IMR-90 (cell line): ENCODE measurements at regions not wholly inside any gene's neighbourhood (a gene's known extent, or its start where the extent isn't known, plus 50 kb on each side); places are given as distances from the start of the nearest gene placed in this dataset.

ENCODE experiments used
- ATAC-seq: fragments of 200-7000 bp; cut with Tn5 transposase; 2 replicates; pipeline ENCODE4 v1.9.1; 2020; ENCODE audit warnings: low read depth, mild to moderate bottlenecking, moderate library complexity
- BruUV-seq: library from RNA; stranded (reverse); fragments of 400-500 nt; replicated peaks from 2 replicates; lab custom pipeline; 2021; lab: Mats Ljungman, UMichigan
- CTCF ChIA-PET: fragments of 300-600 bp; formaldehyde crosslinking; extraction: SDS; loops from one replicate; lab custom pipeline; 2021; ENCODE audit warnings: antibody characterized with exemption; lab: Yijun Ruan, JAX
- POLR2A ChIA-PET: fragments of 300-600 bp; sonication (Branson Sonifier 250); formaldehyde crosslinking; loops from one replicate; lab custom pipeline; 2022; ENCODE audit warnings: antibody characterized with exemption; ENCODE audit not compliant: unreplicated experiment; lab: Charles Lee
- DNase-seq: peaks from one replicate; pipeline ENCODE4 v3.0.0; 2013
- H2AFZ ChIP-seq: replicated peaks from 2 replicates; pipeline ENCODE3; 2013; ENCODE audit warnings: low read length, mild to moderate bottlenecking; ENCODE audit not compliant: poor library complexity
- H2AK5ac ChIP-seq: 2 replicates; pipeline ENCODE4 v1.6.1; 2013; ENCODE audit warnings: low read depth, low read length, inconsistent platforms
- H2AK9ac ChIP-seq: replicated peaks from 2 replicates; pipeline ENCODE3; 2013; ENCODE audit warnings: mild to moderate bottlenecking, low read depth, low read length, moderate library complexity; ENCODE audit not compliant: poor library complexity
- H2BK120ac ChIP-seq: 2 replicates; pipeline ENCODE4 v1.6.1; 2013; ENCODE audit warnings: low read depth, low read length, inconsistent platforms
- H2BK15ac ChIP-seq: 3 replicates; pipeline ENCODE4 v1.6.1; 2013; ENCODE audit warnings: low read depth, low read length, inconsistent platforms
- H2BK20ac ChIP-seq: 2 replicates; pipeline ENCODE4 v1.6.1; 2013; ENCODE audit warnings: low read depth, mild to moderate bottlenecking, inconsistent platforms, low read length, moderate library complexity
- H2BK5ac ChIP-seq: 2 replicates; pipeline ENCODE4 v1.6.1; 2013; ENCODE audit warnings: mild to moderate bottlenecking, low read depth, low read length, inconsistent platforms; ENCODE audit not compliant: poor library complexity, severe bottlenecking
- H3K14ac ChIP-seq: replicated peaks from 2 replicates; pipeline ENCODE4 v1.6.1; 2013; ENCODE audit warnings: low read depth, low read length, inconsistent platforms
- H3K18ac ChIP-seq: 2 replicates; pipeline ENCODE4 v1.6.1; 2013; ENCODE audit warnings: low read depth, low read length, control low read depth
- H3K23ac ChIP-seq: 2 replicates; pipeline ENCODE4 v1.6.1; 2013; ENCODE audit warnings: low read depth, low read length, inconsistent platforms
- H3K27ac ChIP-seq: 2 replicates; pipeline ENCODE4 v1.5.1; 2013; ENCODE audit warnings: mild to moderate bottlenecking, control low read depth, low read length; ENCODE audit not compliant: insufficient read depth
- H3K27me3 ChIP-seq: 2 replicates; pipeline ENCODE4 v1.6.1; 2013; ENCODE audit warnings: low read length; ENCODE audit not compliant: control insufficient read depth, insufficient read depth
- H3K36me3 ChIP-seq: 2 replicates; pipeline ENCODE4 v1.6.1; 2013; ENCODE audit warnings: low read length, mixed read lengths; ENCODE audit not compliant: control insufficient read depth, insufficient read depth
- H3K4ac ChIP-seq: 2 replicates; pipeline ENCODE4 v1.6.1; 2013; ENCODE audit warnings: low read depth, low read length, inconsistent platforms
- H3K4me1 ChIP-seq: 2 replicates; pipeline ENCODE4 v1.6.1; 2013; ENCODE audit warnings: low read length, mixed read lengths; ENCODE audit not compliant: control insufficient read depth, insufficient read depth
- H3K4me2 ChIP-seq: 2 replicates; pipeline ENCODE4 v1.6.1; 2013; ENCODE audit warnings: low read depth, mild to moderate bottlenecking, control low read depth, low read length, moderate library complexity
- H3K4me3 ChIP-seq: 2 replicates; pipeline ENCODE4 v1.5.1; 2013; ENCODE audit warnings: low read depth, mild to moderate bottlenecking, control low read depth, low read length, moderate library complexity; ENCODE audit not compliant: insufficient read depth
- H3K56ac ChIP-seq: 2 replicates; pipeline ENCODE4 v1.6.1; 2013; ENCODE audit warnings: low read length, inconsistent platforms; ENCODE audit not compliant: insufficient read depth; ENCODE audit errors: extremely low read depth
- H3K79me1 ChIP-seq, 2 experiments: 2 replicates each; pipeline ENCODE4 v1.6.1; 2013; ENCODE audit warnings: low read length in 2 of 2, inconsistent platforms in 1 of 2, low read depth in 1 of 2
- H3K9ac ChIP-seq: 2 replicates; pipeline ENCODE4 v1.6.1; 2013; ENCODE audit warnings: low read depth, low read length, control low read depth
- H3K9me1 ChIP-seq: 2 replicates; pipeline ENCODE4 v1.6.1; 2013; ENCODE audit warnings: low read length, inconsistent platforms; ENCODE audit not compliant: insufficient read depth
- H3K9me3 ChIP-seq: 2 replicates; pipeline ENCODE4 v1.6.1; 2013; ENCODE audit warnings: low read length; ENCODE audit not compliant: control insufficient read depth, insufficient read depth
- H4K20me1 ChIP-seq: 2 replicates; pipeline ENCODE4 v1.6.1; 2013; ENCODE audit warnings: low read length, inconsistent platforms; ENCODE audit not compliant: insufficient read depth
- H4K5ac ChIP-seq: 2 replicates; pipeline ENCODE4 v1.6.1; 2013; ENCODE audit warnings: mild to moderate bottlenecking, low read depth, low read length, control low read depth
- H4K8ac ChIP-seq, 2 experiments: 2 replicates each; pipeline ENCODE4 v1.6.1; 2013; ENCODE audit warnings: low read depth in 2 of 2, low read length in 2 of 2, control low read depth in 1 of 2, inconsistent platforms in 1 of 2
- H4K91ac ChIP-seq: 2 replicates; pipeline ENCODE4 v1.6.1; 2013; ENCODE audit warnings: low read depth, low read length, inconsistent platforms; ENCODE audit not compliant: insufficient read depth
- BHLHE40 ChIP-seq: fragments of 150-350 bp; IDR thresholded peaks from 2 replicates; pipeline ENCODE4 v1.6.1; 2016; ENCODE audit warnings: mild to moderate bottlenecking, low read depth, low read length
- CEBPB ChIP-seq: IDR thresholded peaks from 2 replicates; pipeline ENCODE4 v1.6.1; 2012; ENCODE audit warnings: low read depth, low read length, improper control_type of control experiment
- CHD1 ChIP-seq: IDR thresholded peaks from 2 replicates; pipeline ENCODE4 v1.6.1; 2012; ENCODE audit warnings: low read depth, low read length, improper control_type of control experiment
- FOS ChIP-seq: fragments of 150-350 bp; IDR thresholded peaks from 2 replicates; pipeline ENCODE4 v1.6.1; 2016; ENCODE audit warnings: low read depth, low read length
- MAFK ChIP-seq: IDR thresholded peaks from 2 replicates; pipeline ENCODE4 v1.6.1; 2012; ENCODE audit warnings: low read depth, low read length, improper control_type of control experiment
- MAZ ChIP-seq: IDR thresholded peaks from 2 replicates; pipeline ENCODE4 v1.6.1; 2012; ENCODE audit warnings: low read depth, mild to moderate bottlenecking, low read length, improper control_type of control experiment, moderate library complexity, borderline replicate concordance
- MXI1 ChIP-seq: IDR thresholded peaks from 2 replicates; pipeline ENCODE4 v1.6.1; 2012; ENCODE audit warnings: low read depth, mild to moderate bottlenecking, low read length, moderate library complexity, borderline replicate concordance
- NFE2L2 ChIP-seq: fragments of 150-350 bp; IDR thresholded peaks from 2 replicates; pipeline ENCODE4 v1.6.1; 2016; ENCODE audit warnings: low read depth, mild to moderate bottlenecking, low read length
- POLR2A ChIP-seq: IDR thresholded peaks from 2 replicates; pipeline ENCODE4 v1.6.1; 2012; ENCODE audit warnings: mild to moderate bottlenecking, low read depth, low read length
- RAD21 ChIP-seq: IDR thresholded peaks from 2 replicates; pipeline ENCODE4 v1.6.1; 2012; ENCODE audit warnings: low read length, improper control_type of control experiment
- RCOR1 ChIP-seq: IDR thresholded peaks from 2 replicates; pipeline ENCODE4 v1.6.1; 2012; ENCODE audit warnings: mild to moderate bottlenecking, low read length, improper control_type of control experiment; ENCODE audit not compliant: insufficient replicate concordance
- RFX5 ChIP-seq: IDR thresholded peaks from 2 replicates; pipeline ENCODE4 v1.8.0; 2012; ENCODE audit warnings: low read depth, mild to moderate bottlenecking, low read length, moderate library complexity
- SMC3 ChIP-seq: fragments of 150-350 bp; IDR thresholded peaks from 2 replicates; pipeline ENCODE4 v1.6.1; 2016; ENCODE audit warnings: low read depth, mild to moderate bottlenecking, antibody characterized with exemption, low read length, moderate library complexity
- WGBS, 2 experiments: methylation state at CpG; one replicate each; pipeline versions ENCODE4 v1.1.5 to v1.1.7; 2013; ENCODE audit warnings: missing lambda C conversion rate in 2 of 2; ENCODE audit not compliant: insufficient read length in 1 of 2; ENCODE audit errors: extremely low coverage in 2 of 2; 5-methylcytosine and 5-hydroxymethylcytosine counted together
- dilution Hi-C: fragments of 300-500 bp; cut with HindIII; formaldehyde crosslinking; loops from one replicate; pipeline ENCODE4 v1.14.3; 2018; ENCODE audit warnings: low sequenced_read_pairs; ENCODE audit not compliant: unreplicated experiment
- in situ Hi-C: fragments of 300-500 bp; cut with MboI; formaldehyde crosslinking; loops from 3 replicates; pipeline ENCODE4 v1.14.3; 2019; ENCODE audit warnings: low sequenced_read_pairs, inconsistent platforms, mixed read lengths
- intact Hi-C: fragments of 100-400 bp; cut with micrococcal nuclease; formaldehyde crosslinking; loops from 2 replicates; pipeline ENCODE4 v1.10.0; 2022
- TF ChIP-seq, protein P1 (sequence below): conservative IDR thresholded peaks from 2 replicates; pipeline ENCODE4 v1.5.1; 2012; ENCODE audit warnings: mild to moderate bottlenecking, low read depth, low read length, improper control_type of control experiment
- TF ChIP-seq, protein P2 (sequence below): fragments of 150-350 bp; IDR thresholded peaks from 2 replicates; pipeline ENCODE4 v1.6.1; 2017; ENCODE audit warnings: mild to moderate bottlenecking, antibody characterized with exemption, low read length, low read depth
- TF ChIP-seq, protein P3 (sequence below): fragments of 150-350 bp; IDR thresholded peaks from 2 replicates; pipeline ENCODE4 v1.6.1; 2016; ENCODE audit warnings: low read depth, mild to moderate bottlenecking, low read length, moderate library complexity, borderline replicate concordance

DNA sequence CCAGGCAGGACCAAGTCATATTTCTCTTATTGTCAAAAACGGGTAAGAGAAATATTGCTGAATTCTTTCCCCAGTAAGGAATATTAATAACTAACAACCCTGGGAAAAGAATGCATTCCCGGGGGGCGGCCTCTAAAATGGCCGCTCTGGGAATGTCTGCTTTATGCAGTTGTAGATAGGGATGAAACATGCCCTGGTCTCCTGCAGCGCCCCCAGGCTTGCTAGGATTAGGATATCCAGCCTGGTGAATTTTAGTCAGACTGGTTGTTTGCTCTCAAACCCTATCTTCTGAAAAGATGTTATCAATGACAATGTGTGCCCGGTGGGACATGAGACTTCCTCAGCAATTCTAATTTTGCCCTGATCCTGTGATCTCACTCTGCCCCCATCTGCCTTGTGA lies 448.1 kb downstream of the PTH2R start:
- H3K27me3 ChIP-seq, result no peaks in the 10 kb centered on the region
- no peaks in the 10 kb centered on the region for H3K9me1 ChIP-seq
- no peak overlapping the region for H4K8ac ChIP-seq
- H3K4ac ChIP-seq, result no peak overlapping the region
- H3K18ac ChIP-seq, result no peak overlapping the region
- H3K79me1 ChIP-seq, result no peaks in the 10 kb centered on the region
- BruUV-seq, result no TSS peak
- H4K5ac ChIP-seq, result no peak overlapping the region
- H4K20me1 ChIP-seq, result no peaks in the 10 kb centered on the region
- no peak overlapping the region for H3K4me2 ChIP-seq
- H2AK9ac ChIP-seq, result no peak overlapping the region
- CTCF ChIA-PET, result no interaction called here
- no peak overlapping the region for H2AK5ac ChIP-seq
- H3K23ac ChIP-seq, result no peak overlapping the region
- no peak overlapping the region for H3K14ac ChIP-seq
- H4K91ac ChIP-seq, result no peak overlapping the region
- no peak overlapping the region for H2BK5ac ChIP-seq
- TF ChIP-seq NFE2L2, result no peak
- TF ChIP-seq, protein P1, sequence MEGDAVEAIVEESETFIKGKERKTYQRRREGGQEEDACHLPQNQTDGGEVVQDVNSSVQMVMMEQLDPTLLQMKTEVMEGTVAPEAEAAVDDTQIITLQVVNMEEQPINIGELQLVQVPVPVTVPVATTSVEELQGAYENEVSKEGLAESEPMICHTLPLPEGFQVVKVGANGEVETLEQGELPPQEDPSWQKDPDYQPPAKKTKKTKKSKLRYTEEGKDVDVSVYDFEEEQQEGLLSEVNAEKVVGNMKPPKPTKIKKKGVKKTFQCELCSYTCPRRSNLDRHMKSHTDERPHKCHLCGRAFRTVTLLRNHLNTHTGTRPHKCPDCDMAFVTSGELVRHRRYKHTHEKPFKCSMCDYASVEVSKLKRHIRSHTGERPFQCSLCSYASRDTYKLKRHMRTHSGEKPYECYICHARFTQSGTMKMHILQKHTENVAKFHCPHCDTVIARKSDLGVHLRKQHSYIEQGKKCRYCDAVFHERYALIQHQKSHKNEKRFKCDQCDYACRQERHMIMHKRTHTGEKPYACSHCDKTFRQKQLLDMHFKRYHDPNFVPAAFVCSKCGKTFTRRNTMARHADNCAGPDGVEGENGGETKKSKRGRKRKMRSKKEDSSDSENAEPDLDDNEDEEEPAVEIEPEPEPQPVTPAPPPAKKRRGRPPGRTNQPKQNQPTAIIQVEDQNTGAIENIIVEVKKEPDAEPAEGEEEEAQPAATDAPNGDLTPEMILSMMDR, result no peak
- TF ChIP-seq CHD1, result no peak
- no peak for TF ChIP-seq MAFK
- no peak for TF ChIP-seq POLR2A
- TF ChIP-seq RFX5, result no peak
- TF ChIP-seq CEBPB, result no peak
- TF ChIP-seq, protein P2, sequence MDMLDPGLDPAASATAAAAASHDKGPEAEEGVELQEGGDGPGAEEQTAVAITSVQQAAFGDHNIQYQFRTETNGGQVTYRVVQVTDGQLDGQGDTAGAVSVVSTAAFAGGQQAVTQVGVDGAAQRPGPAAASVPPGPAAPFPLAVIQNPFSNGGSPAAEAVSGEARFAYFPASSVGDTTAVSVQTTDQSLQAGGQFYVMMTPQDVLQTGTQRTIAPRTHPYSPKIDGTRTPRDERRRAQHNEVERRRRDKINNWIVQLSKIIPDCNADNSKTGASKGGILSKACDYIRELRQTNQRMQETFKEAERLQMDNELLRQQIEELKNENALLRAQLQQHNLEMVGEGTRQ, result no peak
- TF ChIP-seq MAZ, result no peak
- TF ChIP-seq MXI1, result no peak
- no peak for TF ChIP-seq SMC3
- no peak for TF ChIP-seq RAD21
- TF ChIP-seq RCOR1, result no peak
- TF ChIP-seq FOS, result no peak
- TF ChIP-seq, protein P3, sequence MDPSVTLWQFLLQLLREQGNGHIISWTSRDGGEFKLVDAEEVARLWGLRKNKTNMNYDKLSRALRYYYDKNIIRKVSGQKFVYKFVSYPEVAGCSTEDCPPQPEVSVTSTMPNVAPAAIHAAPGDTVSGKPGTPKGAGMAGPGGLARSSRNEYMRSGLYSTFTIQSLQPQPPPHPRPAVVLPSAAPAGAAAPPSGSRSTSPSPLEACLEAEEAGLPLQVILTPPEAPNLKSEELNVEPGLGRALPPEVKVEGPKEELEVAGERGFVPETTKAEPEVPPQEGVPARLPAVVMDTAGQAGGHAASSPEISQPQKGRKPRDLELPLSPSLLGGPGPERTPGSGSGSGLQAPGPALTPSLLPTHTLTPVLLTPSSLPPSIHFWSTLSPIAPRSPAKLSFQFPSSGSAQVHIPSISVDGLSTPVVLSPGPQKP, result no peak
- TF ChIP-seq BHLHE40, result no peak
- no peak overlapping the region for H3K27ac ChIP-seq
- H3K36me3 ChIP-seq, result no peaks in the 10 kb centered on the region
- DNase-seq, result no peak
- H2BK20ac ChIP-seq, result no peak overlapping the region
- H3K9ac ChIP-seq, result no peak overlapping the region
- ATAC-seq, result no peak
- H3K4me3 ChIP-seq, result no peak overlapping the region
- no peak overlapping the region for H2AFZ ChIP-seq
- no peak overlapping the region for H2BK120ac ChIP-seq
- H3K56ac ChIP-seq, result no peak overlapping the region
- peaks cover 19% of the 10 kb centered on the region for H3K9me3 ChIP-seq
- intact Hi-C loops (no loop called here), dilution Hi-C loops (no loop called here), in situ Hi-C loops (no loop called here)
- H3K4me1 ChIP-seq, result no peaks in the 10 kb centered on the region
- H2BK15ac ChIP-seq, result no peak overlapping the region
- WGBS, 2 experiments, result 25% methylated on average over 1 of the region's 6 CpGs; no CpG with 5 or more reads in 1 of the 2 experiments
- POLR2A ChIA-PET, result no interaction called here
